ENCODE measurements at regions not wholly inside any gene's neighbourhood (a gene's known extent, or its start where the extent isn't known, plus 50 kb on each side); places are given as distances from the start of the nearest gene placed in this dataset.

DNA sequence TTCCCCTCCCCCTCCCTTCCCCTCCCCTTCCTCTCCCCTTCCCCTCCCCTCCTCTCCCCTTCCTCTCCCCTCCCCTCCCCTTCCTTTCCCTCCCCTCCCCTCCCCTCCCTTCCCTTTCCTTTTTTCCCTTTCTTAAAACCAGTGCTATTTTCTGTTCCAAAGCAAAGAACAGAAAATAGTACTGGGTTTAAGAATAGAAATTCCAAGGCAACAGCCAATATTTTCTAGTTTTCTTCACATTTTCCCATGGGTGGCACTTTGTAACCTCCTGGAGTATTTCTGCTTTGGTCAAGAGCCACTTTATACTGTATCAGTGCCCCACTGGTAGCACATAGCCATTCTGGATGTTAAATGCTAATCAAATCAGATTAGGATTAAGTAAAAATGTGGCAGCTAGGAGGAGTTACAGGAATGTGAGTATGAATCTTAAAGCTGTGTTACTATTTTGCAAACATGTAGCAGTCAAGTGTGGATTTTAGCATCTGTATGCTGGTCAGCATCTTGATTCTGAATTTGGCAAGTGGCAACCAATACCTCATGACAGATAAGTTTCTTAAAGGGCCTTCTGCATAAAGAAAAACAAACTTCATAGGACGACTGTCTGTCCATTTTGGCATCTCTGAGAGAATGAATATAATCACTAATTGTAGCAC, 126.4 kb downstream of the CEP57L1 start:
- no peak for DNase-seq
- TF ChIP-seq GATA1 (IDR thresholded peaks at IDR 0.05; ENCODE audit: low read depth, low read length) = no peak
- no peak for TF ChIP-seq POLR2A (IDR thresholded peaks at IDR 0.05; ENCODE audit: low read length)
